OCI-LY1 (cell line): ENCODE measurements at regions not wholly inside any gene's neighbourhood (a gene's known extent, or its start where the extent isn't known, plus 50 kb on each side); places are given as distances from the start of the nearest gene placed in this dataset.

Source experiments
- H2AFZ ChIP-seq: fragments of 200-600 bp; sonication (generic), shearing (Covaris generic); 2 replicates; pipeline ENCODE4 v1.6.0; 2014; ENCODE audit warnings: antibody characterized with exemption, mild to moderate bottlenecking, low read length
- H3F3A ChIP-seq: fragments of 200-600 bp; sonication (generic), shearing (Covaris generic); 2 replicates; pipeline ENCODE4 v1.6.0; 2014; ENCODE audit warnings: mild to moderate bottlenecking, antibody characterized with exemption, low read length, moderate library complexity; ENCODE audit not compliant: insufficient read depth
- H3K27ac ChIP-seq: fragments of 200-600 bp; sonication (generic); 2 replicates; pipeline ENCODE4 v1.5.1; 2014; ENCODE audit warnings: low read length, mixed run types, mild to moderate bottlenecking, low read depth; ENCODE audit not compliant: poor library complexity, severe bottlenecking
- H3K27me3 ChIP-seq: fragments of 200-600 bp; sonication (generic); 2 replicates; pipeline ENCODE4 v1.6.0; 2014; ENCODE audit warnings: antibody characterized with exemption, mild to moderate bottlenecking, low read length, moderate library complexity; ENCODE audit not compliant: insufficient read depth
- H3K36me3 ChIP-seq: fragments of 200-600 bp; sonication (generic); 2 replicates; pipeline ENCODE4 v1.6.1; 2014; ENCODE audit warnings: mild to moderate bottlenecking, antibody characterized with exemption, low read length, moderate library complexity, mixed read lengths; ENCODE audit not compliant: insufficient read depth
- H3K4me1 ChIP-seq: fragments of 200-600 bp; sonication (generic); 2 replicates; pipeline ENCODE4 v1.5.1; 2014; ENCODE audit warnings: mild to moderate bottlenecking, low read length, moderate library complexity; ENCODE audit not compliant: insufficient read depth, severe bottlenecking
- H3K4me2 ChIP-seq: fragments of 200-600 bp; sonication (generic), shearing (Covaris generic); 2 replicates; pipeline ENCODE4 v1.6.1; 2014; ENCODE audit warnings: low read length
- H3K4me3 ChIP-seq: fragments of 200-600 bp; sonication (generic); 2 replicates; pipeline ENCODE4 v1.5.1; 2014; ENCODE audit warnings: low read length, low read depth, mild to moderate bottlenecking, mixed read lengths; ENCODE audit not compliant: poor library complexity, severe bottlenecking
- H3K79me2 ChIP-seq: fragments of 200-600 bp; shearing (Covaris generic); 2 replicates; pipeline ENCODE4 v1.6.1; 2016; ENCODE audit warnings: mixed run types, low read length, mixed read lengths; ENCODE audit not compliant: insufficient read depth
- H3K9ac ChIP-seq: fragments of 200-600 bp; sonication (generic), shearing (Covaris generic); 2 replicates; pipeline ENCODE4 v1.6.1; 2014; ENCODE audit warnings: mild to moderate bottlenecking, low read length, mixed read lengths
- H3K9me2 ChIP-seq: fragments of 200-600 bp; sonication (generic), shearing (Covaris generic); 2 replicates; pipeline ENCODE4 v1.6.1; 2014; ENCODE audit warnings: low read depth, mild to moderate bottlenecking, low read length, mixed read lengths
- H3K9me3 ChIP-seq: fragments of 200-600 bp; shearing (Covaris generic); 2 replicates; pipeline ENCODE4 v1.6.1; 2014; ENCODE audit warnings: low read length, mixed read lengths
- H4K20me1 ChIP-seq: fragments of 200-600 bp; sonication (generic), shearing (Covaris generic); 2 replicates; pipeline ENCODE4 v1.6.0; 2016; ENCODE audit warnings: mild to moderate bottlenecking, low read length; ENCODE audit not compliant: insufficient read depth
- EZH2 ChIP-seq: fragments of 200-600 bp; sonication (generic), shearing (Covaris generic); IDR thresholded peaks from 2 replicates; pipeline ENCODE4 v1.8.0; 2017; ENCODE audit warnings: borderline replicate concordance, mixed run types, mild to moderate bottlenecking, antibody characterized with exemption, low read length, moderate library complexity, mixed read lengths
- TF ChIP-seq, protein P1 (sequence below): fragments of 200-600 bp; sonication (generic), shearing (Covaris generic); IDR thresholded peaks from 2 replicates; pipeline ENCODE4 v1.5.1; 2017; ENCODE audit warnings: mild to moderate bottlenecking, antibody characterized with exemption, low read length, moderate library complexity, mixed read lengths

DNA sequence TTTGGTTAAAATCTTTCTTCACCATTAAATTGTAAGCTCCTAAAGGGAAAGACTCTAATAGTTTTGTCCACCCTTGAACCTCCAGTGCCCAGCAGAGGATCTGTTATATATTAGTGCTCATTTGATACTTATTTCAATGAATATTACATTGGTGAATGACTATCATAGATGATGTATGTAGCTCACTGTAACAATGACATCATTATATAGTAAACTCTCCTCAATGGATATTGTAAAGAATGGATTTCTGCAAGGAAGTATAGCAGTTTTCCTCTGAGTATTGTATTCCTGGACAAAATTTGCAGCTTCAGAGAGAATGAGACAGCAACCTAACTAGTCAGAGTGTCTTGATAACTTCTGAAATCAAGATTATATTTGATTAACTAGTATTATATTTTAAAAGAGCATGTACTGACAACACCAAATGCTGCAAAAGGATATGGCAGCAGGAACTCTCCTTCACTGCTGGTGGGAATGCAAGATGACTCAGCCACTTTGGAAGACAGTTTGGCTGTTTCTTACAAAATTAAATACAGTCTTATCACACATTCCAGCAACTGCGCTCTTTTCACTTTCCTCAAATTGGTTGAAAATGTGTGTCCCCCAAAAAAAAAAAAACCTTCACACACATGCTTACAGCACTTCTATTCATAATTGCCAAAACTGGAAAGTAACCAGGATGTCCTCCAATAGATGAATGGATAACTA lies 189.8 kb upstream of the OPRM1 start:
- Histone ChIP-seq H3F3A (no peaks in the 10 kb centered on the region), H3K36me3 (no peaks in the 10 kb centered on the region), H3K4me2 (no peak overlapping the region), H3K27me3 (no peaks in the 10 kb centered on the region), H3K4me1 (no peaks in the 10 kb centered on the region), H2AFZ (no peak overlapping the region), H3K9me2 (no peaks in the 10 kb centered on the region), H3K9ac (no peak overlapping the region), H3K4me3 (no peak overlapping the region), H4K20me1 (no peaks in the 10 kb centered on the region), H3K9me3 (no peaks in the 10 kb centered on the region), H3K79me2 (no peaks in the 10 kb centered on the region), H3K27ac (no peak overlapping the region)
- TF ChIP-seq, protein P1, sequence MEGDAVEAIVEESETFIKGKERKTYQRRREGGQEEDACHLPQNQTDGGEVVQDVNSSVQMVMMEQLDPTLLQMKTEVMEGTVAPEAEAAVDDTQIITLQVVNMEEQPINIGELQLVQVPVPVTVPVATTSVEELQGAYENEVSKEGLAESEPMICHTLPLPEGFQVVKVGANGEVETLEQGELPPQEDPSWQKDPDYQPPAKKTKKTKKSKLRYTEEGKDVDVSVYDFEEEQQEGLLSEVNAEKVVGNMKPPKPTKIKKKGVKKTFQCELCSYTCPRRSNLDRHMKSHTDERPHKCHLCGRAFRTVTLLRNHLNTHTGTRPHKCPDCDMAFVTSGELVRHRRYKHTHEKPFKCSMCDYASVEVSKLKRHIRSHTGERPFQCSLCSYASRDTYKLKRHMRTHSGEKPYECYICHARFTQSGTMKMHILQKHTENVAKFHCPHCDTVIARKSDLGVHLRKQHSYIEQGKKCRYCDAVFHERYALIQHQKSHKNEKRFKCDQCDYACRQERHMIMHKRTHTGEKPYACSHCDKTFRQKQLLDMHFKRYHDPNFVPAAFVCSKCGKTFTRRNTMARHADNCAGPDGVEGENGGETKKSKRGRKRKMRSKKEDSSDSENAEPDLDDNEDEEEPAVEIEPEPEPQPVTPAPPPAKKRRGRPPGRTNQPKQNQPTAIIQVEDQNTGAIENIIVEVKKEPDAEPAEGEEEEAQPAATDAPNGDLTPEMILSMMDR = no peak
- no peak for TF ChIP-seq EZH2

DNA sequence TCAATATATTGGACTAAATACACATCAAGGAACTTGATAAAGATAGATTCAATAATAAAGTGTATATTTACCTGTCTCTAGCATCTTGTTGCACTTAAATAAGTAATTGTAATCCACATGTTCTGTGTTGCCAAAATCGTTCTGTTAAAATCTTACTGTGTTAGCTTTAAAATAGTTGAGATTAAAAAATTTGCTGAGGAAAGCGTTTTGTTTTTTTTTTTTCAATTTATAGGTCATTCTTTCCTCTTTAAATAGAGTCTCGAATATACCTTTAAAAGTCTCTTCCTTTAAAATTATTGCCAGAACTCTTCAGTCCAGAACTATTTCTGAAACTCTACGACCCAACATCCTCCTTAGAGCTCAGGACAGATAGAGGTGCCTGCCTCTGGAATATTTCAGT lies 195.6 kb upstream of the OPRM1 start:
- Histone ChIP-seq H3K27me3 (no peaks in the 10 kb centered on the region), H3K9me2 (no peaks in the 10 kb centered on the region), H3K27ac (no peak overlapping the region), H3K4me3 (no peak overlapping the region), H3K9me3 (no peaks in the 10 kb centered on the region), H3F3A (no peaks in the 10 kb centered on the region), H2AFZ (no peak overlapping the region), H3K79me2 (no peaks in the 10 kb centered on the region), H4K20me1 (no peaks in the 10 kb centered on the region), H3K36me3 (no peaks in the 10 kb centered on the region), H3K4me1 (no peaks in the 10 kb centered on the region), H3K9ac (no peak overlapping the region), H3K4me2 (no peak overlapping the region)
- TF ChIP-seq, protein P1 = no peak
- no peak for TF ChIP-seq EZH2

DNA sequence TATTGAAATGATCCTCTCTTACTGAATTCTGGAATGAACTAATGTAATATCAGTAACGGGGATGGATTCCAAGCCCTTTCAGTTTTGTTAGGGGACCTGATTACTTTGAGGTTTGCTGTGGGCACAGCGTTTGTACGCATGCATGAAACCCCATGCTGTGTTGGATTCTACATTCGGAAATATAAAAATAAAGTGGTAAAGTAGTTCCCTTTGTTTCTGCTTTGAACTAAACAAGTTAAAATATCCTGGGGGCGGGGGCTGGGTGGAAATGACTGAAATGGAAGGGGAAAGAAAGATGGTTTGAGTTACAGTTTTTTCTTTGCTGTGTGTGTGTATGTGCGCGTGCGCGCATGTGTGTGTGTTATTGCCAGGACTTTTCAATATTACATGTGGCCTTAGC lies 196.5 kb upstream of the OPRM1 start:
- Histone ChIP-seq H4K20me1 (no peaks in the 10 kb centered on the region), H3K36me3 (no peaks in the 10 kb centered on the region), H3K9ac (no peak overlapping the region), H3K79me2 (no peaks in the 10 kb centered on the region), H3F3A (no peaks in the 10 kb centered on the region), H3K27me3 (no peaks in the 10 kb centered on the region), H2AFZ (no peak overlapping the region), H3K4me3 (no peak overlapping the region), H3K27ac (no peak overlapping the region), H3K4me2 (no peak overlapping the region), H3K9me2 (no peaks in the 10 kb centered on the region), H3K9me3 (no peaks in the 10 kb centered on the region), H3K4me1 (no peaks in the 10 kb centered on the region)
- no peak for TF ChIP-seq EZH2
- TF ChIP-seq, protein P1 = no peak
